HG02981 (cell line): ENCODE measurements at regions not wholly inside any gene's neighbourhood (a gene's known extent, or its start where the extent isn't known, plus 50 kb on each side); places are given as distances from the start of the nearest gene placed in this dataset.

Experiments used
- ATAC-seq: cut with Tn5 transposase; IDR thresholded peaks from one replicate; pipeline ENCODE4 v1.9.1; 2021; ENCODE audit warnings: mild to moderate bottlenecking, moderate library complexity; ENCODE audit not compliant: unreplicated experiment

GRCh38 chr2:22784566-22784965 is 600.4 kb upstream of the KLHL29 start:
- no peak for ATAC-seq

- ATAC-seq = no peak
Observed at GRCh38 chr2:22786817-22787216, 598.2 kb upstream of the KLHL29 start.

- ATAC-seq = no peak
Observed at GRCh38 chr2:22787745-22788144, 597.2 kb upstream of the KLHL29 start.

GRCh38 chr2:22788749-22789327 is 596.1 kb upstream of the KLHL29 start:
- no peak for ATAC-seq

- ATAC-seq = no peak
Observed at GRCh38 chr2:22795287-22795866, 589.6 kb upstream of the KLHL29 start.

- no peak for ATAC-seq
Observed at GRCh38 chr2:22798386-22798785, 586.6 kb upstream of the KLHL29 start.

GRCh38 chr2:22800412-22800811 is 584.6 kb upstream of the KLHL29 start:
- no peak for ATAC-seq

- no peak for ATAC-seq
Observed at GRCh38 chr2:22801071-22801470, 583.9 kb upstream of the KLHL29 start.

GRCh38 chr2:22801970-22802369 is 583.0 kb upstream of the KLHL29 start:
- ATAC-seq = no peak

GRCh38 chr2:22807872-22808271 is 577.1 kb upstream of the KLHL29 start:
- ATAC-seq = no peak

- ATAC-seq = no peak
Observed at GRCh38 chr2:22810602-22811001, 574.4 kb upstream of the KLHL29 start.

GRCh38 chr2:22812065-22812680 is 572.8 kb upstream of the KLHL29 start:
- ATAC-seq = no peak

GRCh38 chr2:22817197-22817596 is 567.8 kb upstream of the KLHL29 start:
- ATAC-seq = no peak

GRCh38 chr2:22821458-22821857 is 563.5 kb upstream of the KLHL29 start:
- no peak for ATAC-seq

- no peak for ATAC-seq
Observed at GRCh38 chr2:22822835-22823234, 562.1 kb upstream of the KLHL29 start.

- ATAC-seq = no peak
Observed at GRCh38 chr2:22824618-22825017, 560.4 kb upstream of the KLHL29 start.

GRCh38 chr2:22826703-22827102 is 558.3 kb upstream of the KLHL29 start:
- no peak for ATAC-seq

- no peak for ATAC-seq
Observed at GRCh38 chr2:22829791-22830190, 555.2 kb upstream of the KLHL29 start.

- no peak for ATAC-seq
Observed at GRCh38 chr2:22832196-22832595, 552.8 kb upstream of the KLHL29 start.

- no peak for ATAC-seq
Observed at GRCh38 chr2:22838461-22838860, 546.5 kb upstream of the KLHL29 start.

GRCh38 chr2:22842205-22842869 is 542.6 kb upstream of the KLHL29 start:
- ATAC-seq = no peak

- ATAC-seq = no peak
Observed at GRCh38 chr2:22843919-22844537, 541.0 kb upstream of the KLHL29 start.
